GM12875 (cell line): ENCODE measurements at regions not wholly inside any gene's neighbourhood (a gene's known extent, or its start where the extent isn't known, plus 50 kb on each side); places are given as distances from the start of the nearest gene placed in this dataset.

ENCODE experiments used
- H3K4me3 ChIP-seq: one replicate; pipeline ENCODE4 v1.5.1; 2011; ENCODE audit warnings: low read depth, low read length, control low read depth
- CTCF ChIP-seq: IDR thresholded peaks from 2 replicates; pipeline ENCODE4 v1.5.1; 2011; ENCODE audit warnings: low read depth, mild to moderate bottlenecking, control low read depth, inconsistent platforms, low read length, moderate library complexity, borderline replicate concordance; ENCODE audit not compliant: insufficient read depth

GRCh38 chr14:101064121-101064661, 160.7 kb upstream of the RTL1 start:
- no peak overlapping the region for H3K4me3 ChIP-seq
- no peak for TF ChIP-seq CTCF

DNA sequence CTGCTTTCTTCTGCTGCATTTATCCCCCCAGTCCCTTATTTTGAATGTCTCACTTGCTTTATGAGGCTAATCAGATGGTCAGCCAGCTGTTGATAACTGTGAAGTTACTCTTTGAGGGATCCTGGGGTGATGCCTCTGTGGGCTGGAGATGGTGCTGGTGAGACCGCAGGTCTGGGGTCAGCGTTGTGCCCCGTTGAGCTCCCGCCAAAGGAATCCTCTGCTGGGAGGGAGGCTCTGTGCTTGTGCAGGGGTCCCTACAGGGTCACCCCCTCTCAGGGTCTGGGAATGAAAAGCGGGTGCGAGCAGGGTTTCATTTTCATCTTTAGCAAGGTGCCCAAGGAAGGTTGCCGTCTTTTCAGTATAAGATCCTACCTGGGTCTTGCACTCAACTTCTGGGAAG, 161.2 kb upstream of the RTL1 start:
- no peak overlapping the region for H3K4me3 ChIP-seq
- TF ChIP-seq CTCF = no peak

- H3K4me3 ChIP-seq = no peak overlapping the region
- TF ChIP-seq CTCF = no peak
Measured at GRCh38 chr14:101065246-101065645, 161.7 kb upstream of the RTL1 start.

GRCh38 chr14:101065696-101066694, 162.5 kb upstream of the RTL1 start:
- no peak for TF ChIP-seq CTCF

GRCh38 chr14:101066826-101067510, 163.4 kb upstream of the RTL1 start:
- TF ChIP-seq CTCF = no peak

More at GRCh38 chr14:101065696-101066694, 162.5 kb upstream of the RTL1 start:
- H3K4me3 ChIP-seq = no peak overlapping the region

DNA sequence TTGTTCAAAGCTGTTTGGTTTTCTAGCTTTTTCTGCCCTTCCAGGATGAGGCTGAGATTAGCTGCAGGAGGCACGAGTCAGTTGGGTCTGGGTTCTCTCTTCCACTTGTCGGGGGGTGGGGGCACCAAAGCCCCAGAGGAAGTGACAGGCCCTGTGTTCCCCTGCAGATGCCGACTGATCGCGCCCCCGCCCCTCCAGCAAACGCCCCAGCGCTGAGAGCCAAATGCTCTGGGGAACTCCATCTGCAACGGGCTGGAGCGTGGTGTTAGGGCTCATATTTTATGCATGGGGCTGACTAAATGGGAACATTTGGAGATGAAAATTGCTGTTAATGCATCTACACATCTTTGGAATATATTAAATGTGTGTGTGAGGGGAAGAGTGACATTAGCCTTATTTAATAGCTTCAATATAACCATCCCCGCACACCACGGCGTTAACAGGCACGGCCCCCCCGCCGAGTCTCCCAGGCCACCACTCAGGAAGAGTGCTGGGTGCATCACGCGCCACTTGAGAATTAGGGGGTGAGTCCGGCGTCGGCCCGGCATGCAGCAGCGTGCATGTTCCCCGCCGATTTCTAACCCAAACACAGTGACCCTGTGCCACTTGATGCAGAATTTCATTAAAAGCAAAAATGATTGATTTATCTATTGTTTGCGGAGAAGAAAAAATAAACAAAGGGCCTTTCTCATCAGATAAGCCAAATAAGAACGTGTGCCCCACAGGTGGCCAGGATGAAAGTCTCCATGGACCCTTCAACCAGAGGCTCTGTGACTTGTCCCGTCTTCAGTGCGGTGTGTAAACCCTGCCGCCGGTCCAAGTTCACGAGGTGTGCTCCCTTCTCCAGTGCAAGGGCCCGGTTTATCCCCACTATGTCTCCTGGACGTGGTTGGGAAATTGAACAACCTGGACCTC, 165.0 kb upstream of the RTL1 start:
- TF ChIP-seq CTCF = no peak
- no peak overlapping the region for H3K4me3 ChIP-seq

More at GRCh38 chr14:101066826-101067510, 163.4 kb upstream of the RTL1 start:
- no peak overlapping the region for H3K4me3 ChIP-seq
